K562 (cell line): ENCODE measurements at regions not wholly inside any gene's neighbourhood (a gene's known extent, or its start where the extent isn't known, plus 50 kb on each side); places are given as distances from the start of the nearest gene placed in this dataset.

ENCODE experiments used
- ATAC-seq: fragments of 200-7000 bp; cut with Tn5 transposase; 3 replicates; pipeline ENCODE4 v1.9.1; 2020; ENCODE audit warnings: moderate library complexity
- BruUV-seq: library from RNA; stranded (reverse); fragments of 400-500 nt; replicated peaks from 2 replicates; lab custom pipeline; 2021; lab: Mats Ljungman, UMichigan
- CTCF ChIA-PET: fragments of 300-600 bp; formaldehyde crosslinking; extraction: SDS; loops from one replicate; lab custom pipeline; 2021; ENCODE audit warnings: low intra/inter-chr PET ratio; lab: Yijun Ruan, JAX
- POLR2A ChIA-PET: fragments of 300-600, 350-650 bp; sonication (Branson Sonifier 250); formaldehyde crosslinking; extraction: SDS; loops from one replicate; lab custom pipeline; 2021; ENCODE audit warnings: antibody characterized with exemption, inconsistent platforms; lab: Yijun Ruan, JAX
- DNase-seq, 4 experiments: peaks; one replicate each; pipeline versions ENCODE4 v3.0.0 to v3.0.0-alpha.2; 2011 to 2018; ENCODE audit warnings: low spot score in 3 of 4, mixed read lengths in 3 of 4; ENCODE audit errors: extremely low read depth in 1 of 4
- FAIRE-seq: peaks from 2 replicates; lab custom pipeline; 2011; peaks lifted over from hg19 to GRCh38; lab: Jason Lieb, UNC
- H2AFZ ChIP-seq: 2 replicates; pipeline ENCODE4 v1.6.0; 2011; ENCODE audit warnings: low read depth, low read length, control low read depth, inconsistent platforms
- H3K27ac ChIP-seq: fragments of 200-600 bp; 3 replicates; pipeline ENCODE4 v1.8.0; 2011; ENCODE audit warnings: low read depth, mild to moderate bottlenecking, control low read depth, inconsistent platforms, low read length, moderate library complexity, mixed read lengths; ENCODE audit errors: extremely low read depth
- H3K27me3 ChIP-seq, 2 experiments: fragments of 300-600 bp in 1 of 2; 2 replicates in 1 of 2; 3 replicates in 1 of 2; pipeline versions ENCODE4 v1.6.0 to v1.8.0; 2011; ENCODE audit warnings: inconsistent platforms in 2 of 2, low read length in 2 of 2, mild to moderate bottlenecking in 1 of 2, mixed read lengths in 1 of 2, moderate library complexity in 1 of 2; ENCODE audit not compliant: control insufficient read depth in 2 of 2, insufficient read depth in 2 of 2
- H3K36me3 ChIP-seq: fragments of 300-600 bp; 3 replicates; pipeline ENCODE4 v1.8.0; 2011; ENCODE audit warnings: mild to moderate bottlenecking, low read length, inconsistent platforms; ENCODE audit not compliant: control insufficient read depth, insufficient read depth
- H3K4me1 ChIP-seq, 2 experiments: fragments of 200-600 bp in 1 of 2; replicated peaks in 1 of 2; 2 replicates in 1 of 2; 3 replicates in 1 of 2; pipeline versions ENCODE4 v1.5.1 to v1.8.0; 2011; ENCODE audit warnings: inconsistent platforms in 2 of 2, low read length in 2 of 2, mild to moderate bottlenecking in 1 of 2, mixed read lengths in 1 of 2, moderate library complexity in 1 of 2; ENCODE audit not compliant: control insufficient read depth in 2 of 2, insufficient read depth in 2 of 2
- H3K4me2 ChIP-seq: 2 replicates; pipeline ENCODE4 v1.6.1; 2011; ENCODE audit warnings: low read length, control low read depth, inconsistent platforms, mixed read lengths; ENCODE audit not compliant: insufficient read depth
- H3K4me3 ChIP-seq: fragments of 200-600 bp; sonication (generic), shearing (Covaris generic); 2 replicates; pipeline ENCODE4 v1.5.1; 2016; ENCODE audit warnings: control low read depth, inconsistent platforms
- H3K79me2 ChIP-seq: fragments of 200-600 bp; 3 replicates; pipeline ENCODE4 v1.8.0; 2011; ENCODE audit warnings: low read length, inconsistent platforms; ENCODE audit not compliant: control insufficient read depth, insufficient read depth
- H3K9ac ChIP-seq, 2 experiments: 2 replicates each; pipeline versions ENCODE4 v1.6.0 to v1.6.1; 2011; ENCODE audit warnings: low read depth in 2 of 2, low read length in 2 of 2, control low read depth in 1 of 2, inconsistent platforms in 1 of 2, mild to moderate bottlenecking in 1 of 2, mixed read lengths in 1 of 2; ENCODE audit not compliant: insufficient read depth in 1 of 2
- H3K9me1 ChIP-seq: one replicate; pipeline ENCODE4 v1.6.0; 2011; ENCODE audit warnings: inconsistent platforms, mild to moderate bottlenecking, low read length, moderate library complexity; ENCODE audit not compliant: control insufficient read depth, insufficient read depth
- H3K9me3 ChIP-seq: replicated peaks from 2 replicates; pipeline ENCODE4 v1.5.1; 2011; ENCODE audit warnings: low read depth, low read length, inconsistent platforms; ENCODE audit not compliant: control insufficient read depth, insufficient read depth
- H4K20me1 ChIP-seq: replicated peaks from 2 replicates; pipeline ENCODE4 v1.6.1; 2011; ENCODE audit warnings: low read length, inconsistent platforms, mixed read lengths; ENCODE audit not compliant: control insufficient read depth, insufficient read depth
- C11orf30 ChIP-seq: fragments of 450-650 bp; IDR thresholded peaks from 2 replicates; pipeline ENCODE4 v1.6.1; 2016; ENCODE audit warnings: low read depth, mild to moderate bottlenecking
- CCNT2 ChIP-seq: IDR thresholded peaks from 2 replicates; pipeline ENCODE4 v1.6.1; 2011; ENCODE audit warnings: borderline replicate concordance, low read depth, mild to moderate bottlenecking, moderate library complexity, mixed read lengths, low read length; ENCODE audit not compliant: insufficient read length; ENCODE audit errors: extremely low read depth
- CEBPG ChIP-seq, 3 experiments: fragments of 200-800 bp in 1 of 3; sonication (Bioruptor generic) in 1 of 3; sonication (generic) in 1 of 3; formaldehyde crosslinking in 1 of 3; IDR thresholded peaks in 2 of 3; conservative IDR thresholded peaks in 1 of 3; 2 replicates each; pipeline versions ENCODE4 v1.6.1 to v1.8.0; 2016 to 2022; ENCODE audit warnings: missing compliant biosample characterization in 2 of 3, missing genetic modification characterization in 2 of 3, mild to moderate bottlenecking in 1 of 3, missing genetic modification reagents in 1 of 3
- ETS2 ChIP-seq: IDR thresholded peaks from 2 replicates; pipeline ENCODE4 v1.6.1; 2016; ENCODE audit warnings: borderline replicate concordance, missing genetic modification characterization, mild to moderate bottlenecking, moderate library complexity, missing compliant biosample characterization; ENCODE audit not compliant: poor library complexity, severe bottlenecking
- HIVEP1 ChIP-seq: fragments of 250-450 bp; sonication (Bioruptor Pico); IDR thresholded peaks from 2 replicates; pipeline ENCODE4 v1.4.0; 2020; ENCODE audit warnings: mild to moderate bottlenecking
- KAT7 ChIP-seq: sonication (generic); formaldehyde crosslinking; IDR thresholded peaks from 2 replicates; pipeline ENCODE4 v1.8.0; 2022; ENCODE audit warnings: missing genetic modification reagents, mild to moderate bottlenecking, borderline replicate concordance
- KAT8 ChIP-seq: fragments of 450-650 bp; IDR thresholded peaks from 2 replicates; pipeline ENCODE4 v1.6.1; 2016; ENCODE audit warnings: low read depth, mild to moderate bottlenecking
- WGBS: fragments of 100-300 bp; shearing (Covaris generic); methylation state at CpG from one replicate; pipeline ENCODE4 v1.1.6; 2016; ENCODE audit warnings: low coverage, mixed read lengths; ENCODE audit not compliant: insufficient coverage; ENCODE audit errors: missing lambda C conversion rate; 5-methylcytosine and 5-hydroxymethylcytosine counted together
- in situ Hi-C: fragments of 300-500 bp; cut with MboI; formaldehyde crosslinking; loops from 4 replicates; pipeline ENCODE4 v1.15.0; 2018; ENCODE audit warnings: inconsistent platforms, mixed read lengths
- intact Hi-C: fragments of 100-400 bp; cut with micrococcal nuclease; formaldehyde crosslinking; loops from 2 replicates; pipeline ENCODE4 v1.14.2; 2022
- TF ChIP-seq, protein P1 (sequence below), 2 experiments: fragments of 450-650 bp in 1 of 2; sonication (generic) in 1 of 2; formaldehyde crosslinking; conservative IDR thresholded peaks; 2 replicates each; pipeline versions ENCODE4 v1.4.0 to v1.8.1; 2020 to 2022; ENCODE audit warnings: mild to moderate bottlenecking in 1 of 2, missing genetic modification reagents in 1 of 2

DNA sequence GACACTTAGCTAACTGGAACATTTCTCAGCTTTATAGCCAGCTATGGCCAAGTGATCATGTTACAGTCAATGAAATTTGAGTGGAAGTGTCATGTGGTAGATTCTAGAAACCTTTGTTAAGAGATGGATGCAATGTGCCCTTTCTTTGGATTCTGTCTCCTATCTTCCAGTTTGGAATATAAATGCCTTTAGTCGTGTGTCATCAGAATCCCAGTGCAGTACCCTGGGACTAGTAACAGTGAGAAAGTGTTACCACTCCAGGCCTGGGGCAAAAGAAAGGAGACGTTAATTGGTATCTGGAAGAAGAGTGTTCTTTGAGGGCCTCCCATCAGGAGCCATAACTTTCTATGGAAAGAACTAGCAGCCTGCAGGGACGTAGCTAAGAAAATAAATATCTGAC, 149.6 kb downstream of the SNX18 start (continued):
- TF ChIP-seq KAT7 (CRISPR knock-in tag) (no peak), ETS2 (no peak), HIVEP1 (CRISPR knock-in tag) (no peak), KAT8 (no peak)

DNA sequence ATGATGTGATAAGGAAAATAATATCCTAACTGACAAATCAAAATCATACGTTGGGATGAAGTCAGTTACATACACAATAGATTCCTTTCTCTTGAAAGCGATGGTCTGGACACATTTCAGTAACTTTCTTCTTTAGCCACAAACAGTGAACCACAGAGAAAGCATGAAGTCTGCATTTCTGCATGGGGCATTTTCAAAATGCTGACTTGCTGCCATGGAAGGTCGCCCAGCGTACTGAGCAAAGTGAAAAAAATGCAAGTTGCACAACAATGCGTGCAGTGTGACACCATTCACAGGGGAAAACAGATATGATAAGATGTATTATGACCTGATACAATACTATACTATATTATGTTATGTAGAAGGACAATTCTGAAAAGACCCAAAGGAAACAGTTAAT, 146.3 kb downstream of the SNX18 start:
- in situ Hi-C loops, result no loop called here
- Histone ChIP-seq H3K9me3 (no peaks in the 10 kb centered on the region), H4K20me1 (no peaks in the 10 kb centered on the region), H3K9me1 (no peaks in the 10 kb centered on the region), H3K4me1 (no peaks in the 10 kb centered on the region), H3K27me3 (peaks cover 0 to 11% of the 10 kb centered on the region in 2 experiments; a peak in 3 of 5 replicates), H2AFZ (no peak overlapping the region), H3K79me2 (no peaks in the 10 kb centered on the region), H3K4me3 (no peak overlapping the region), H3K9ac (no peak overlapping the region)
- intact Hi-C loops, result no loop called here
- TF ChIP-seq, protein P1, sequence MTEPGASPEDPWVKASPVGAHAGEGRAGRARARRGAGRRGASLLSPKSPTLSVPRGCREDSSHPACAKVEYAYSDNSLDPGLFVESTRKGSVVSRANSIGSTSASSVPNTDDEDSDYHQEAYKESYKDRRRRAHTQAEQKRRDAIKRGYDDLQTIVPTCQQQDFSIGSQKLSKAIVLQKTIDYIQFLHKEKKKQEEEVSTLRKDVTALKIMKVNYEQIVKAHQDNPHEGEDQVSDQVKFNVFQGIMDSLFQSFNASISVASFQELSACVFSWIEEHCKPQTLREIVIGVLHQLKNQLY (CRISPR knock-in tag; conservative IDR thresholded peaks at IDR 0.05), result no peak
- no peak for TF ChIP-seq CCNT2
- no peak for TF ChIP-seq CEBPG (CRISPR knock-in tag; IDR thresholded peaks at IDR 0.05)
- peak in 1 of 2 experiments; percentile 47; a peak in 1 of 4 replicates for TF ChIP-seq CEBPG (tag; conservative IDR thresholded peaks at IDR 0.05 in 1 of 2, IDR thresholded peaks at IDR 0.05 in 1 of 2)
- no peak for TF ChIP-seq C11orf30
- TF ChIP-seq, all 486 proteins: peak for 1
- FAIRE-seq, result no peak
- DNase-seq, result no peak
- ChIA-PET POLR2A (no interaction called here), CTCF (no interaction called here)
- Histone ChIP-seq H3K4me2 (no peak overlapping the region), H3K27ac (no peak overlapping the region), H3K36me3 (no peaks in the 10 kb centered on the region)
- no peak for ATAC-seq
- 0% methylated on average over 5 of the region's 5 CpGs for WGBS
- BruUV-seq, result no TSS peak
